GM21529 (cell line): ENCODE measurements at regions not wholly inside any gene's neighbourhood (a gene's known extent, or its start where the extent isn't known, plus 50 kb on each side); places are given as distances from the start of the nearest gene placed in this dataset.
"Not testable (repeated sequence)": the region's sequence is repeated elsewhere in the genome, so short reads cannot be mapped to it uniquely, and the experiment has no call there.

Source experiments
- ATAC-seq: cut with Tn5 transposase; IDR thresholded peaks from one replicate; pipeline ENCODE4 v1.9.1; 2021; ENCODE audit not compliant: unreplicated experiment

DNA sequence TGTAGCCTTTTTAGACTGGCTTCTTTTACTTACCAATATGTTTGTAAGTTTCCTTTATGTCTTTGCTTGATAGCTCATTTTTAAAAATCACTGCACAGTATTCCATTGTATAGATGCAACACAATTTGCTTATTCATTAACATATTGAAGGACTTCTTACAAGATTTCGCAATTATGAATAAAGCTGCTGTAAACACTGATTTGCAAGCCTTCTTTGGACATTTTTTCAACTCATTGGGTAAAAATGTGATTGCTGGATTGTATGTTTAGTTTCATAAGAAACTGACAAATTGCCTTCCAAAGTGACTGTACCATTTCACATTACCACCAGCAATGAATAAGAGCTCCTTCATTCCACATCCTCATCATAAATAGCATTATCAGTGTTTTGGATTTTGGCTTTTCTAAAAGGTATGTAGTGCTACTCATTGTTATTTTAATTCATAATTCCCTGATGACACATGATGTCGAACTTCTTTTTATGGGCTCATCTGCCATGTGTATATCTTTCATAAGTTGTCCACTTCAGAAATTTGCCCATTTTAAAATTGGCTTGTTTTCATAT, 80.7 kb downstream of the TFAP2B start:
- ATAC-seq, result no peak

DNA sequence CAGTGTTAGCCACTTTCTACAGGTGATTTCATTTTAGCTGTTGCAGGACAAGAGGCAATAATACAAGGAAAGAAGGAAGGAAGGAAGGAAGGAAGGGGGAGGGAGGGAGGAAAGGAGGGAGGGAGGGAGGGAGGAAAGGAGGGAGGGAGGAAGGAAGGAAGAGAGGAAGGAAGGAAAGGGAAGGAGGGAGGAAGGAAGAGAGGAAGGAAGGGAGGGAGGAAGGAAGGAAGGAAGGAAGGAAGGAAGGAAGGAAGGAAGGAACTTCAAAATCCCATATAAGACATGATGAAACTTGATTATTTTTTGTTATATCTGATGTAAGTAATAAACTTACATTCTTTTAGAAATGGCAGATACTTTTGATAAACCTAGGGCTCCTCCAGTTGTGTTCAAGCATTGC, 83.6 kb downstream of the TFAP2B start:
- ATAC-seq, result no peak

DNA sequence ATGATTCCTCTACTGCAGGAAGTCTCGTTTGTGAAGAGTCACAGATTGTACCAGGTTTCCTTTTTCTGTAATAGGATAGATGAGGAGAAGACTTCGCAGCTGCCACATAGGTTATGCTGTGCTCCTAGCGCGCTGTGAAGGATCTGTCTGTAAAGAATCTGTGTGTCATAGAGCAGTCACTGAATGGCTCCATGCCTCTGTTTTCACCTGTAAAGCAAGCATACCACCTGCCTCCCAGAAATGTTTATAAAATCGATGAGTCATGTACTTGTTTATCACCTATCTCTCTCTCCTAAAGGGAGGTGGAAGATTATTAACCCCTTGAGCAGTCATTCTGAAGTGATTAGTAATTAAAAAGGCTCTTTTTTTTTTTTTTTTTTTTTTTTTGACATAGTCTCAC, 86.6 kb downstream of the TFAP2B start:
- ATAC-seq, result no peak

DNA sequence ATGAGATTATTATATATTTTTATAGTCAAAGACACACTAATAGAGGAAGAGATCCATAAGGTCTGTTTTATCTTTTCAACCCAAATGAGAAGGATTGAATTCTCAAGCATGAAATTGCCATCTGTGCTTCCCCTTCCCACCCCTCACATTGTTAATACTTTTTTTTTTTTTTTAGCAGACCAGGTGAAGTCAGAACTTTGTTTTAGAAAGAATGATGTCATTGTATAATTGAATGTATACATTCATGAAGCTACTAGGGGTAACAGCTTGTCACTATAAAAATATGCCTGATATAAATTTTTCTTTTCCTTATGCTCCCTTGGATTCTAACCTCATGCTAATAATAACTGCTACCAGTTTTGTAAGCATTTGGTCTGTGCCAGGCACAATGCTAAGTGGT, 88.9 kb downstream of the TFAP2B start:
- ATAC-seq, result no peak

DNA sequence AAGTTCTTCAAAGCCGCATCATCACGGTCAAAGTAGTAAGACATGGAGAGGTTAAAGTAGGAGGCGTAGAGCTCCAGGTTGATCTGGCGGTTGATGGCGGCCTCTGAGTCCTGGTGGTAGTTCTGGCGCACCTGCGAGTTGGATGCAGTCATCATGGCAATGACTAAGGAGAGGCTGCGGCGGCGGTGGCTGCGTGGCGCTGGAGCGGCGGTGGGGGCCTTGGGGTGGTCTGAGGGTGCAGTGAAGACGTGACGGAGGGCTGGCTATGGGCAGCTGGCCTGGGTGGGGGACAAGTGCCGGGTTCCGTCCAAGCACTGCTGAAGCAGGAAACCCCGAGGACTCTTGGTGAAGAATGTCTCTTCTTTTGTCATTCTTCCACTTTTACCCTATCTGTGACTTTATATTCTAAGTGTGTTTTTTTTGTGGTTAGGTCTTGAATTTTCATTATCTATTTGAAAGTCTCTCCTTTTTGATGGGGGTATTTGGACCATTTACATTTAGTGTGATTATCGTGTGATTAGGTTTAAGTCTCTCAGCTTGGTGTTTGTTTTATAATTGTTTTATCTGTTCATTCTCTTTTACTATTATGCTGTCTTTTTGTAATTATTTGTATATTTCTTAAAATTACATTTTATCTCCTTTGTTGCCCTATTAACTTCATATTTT, 94.6 kb downstream of the TFAP2B start:
- no peak for ATAC-seq

DNA sequence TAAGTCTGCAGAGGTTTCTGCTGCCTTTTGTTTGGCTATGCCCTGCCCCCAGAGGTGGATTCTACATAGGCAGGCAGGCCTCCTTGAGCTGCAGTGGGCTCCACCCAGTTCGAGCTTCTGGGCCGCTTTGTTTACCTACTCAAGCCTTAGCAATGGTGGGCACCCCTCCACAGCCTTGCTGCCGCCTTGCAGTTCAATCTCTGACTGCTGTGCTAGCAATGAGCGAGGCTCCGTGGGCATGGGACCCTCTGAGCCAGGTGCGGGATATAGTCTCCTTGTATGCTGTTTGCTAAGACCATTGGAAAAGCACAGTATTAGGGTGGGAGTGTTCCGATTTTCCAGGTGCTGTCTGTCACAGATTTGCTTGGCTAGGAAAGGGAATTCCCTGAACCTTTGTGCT, 102.7 kb downstream of the TFAP2B start:
- ATAC-seq, result not testable (repeated sequence)

DNA sequence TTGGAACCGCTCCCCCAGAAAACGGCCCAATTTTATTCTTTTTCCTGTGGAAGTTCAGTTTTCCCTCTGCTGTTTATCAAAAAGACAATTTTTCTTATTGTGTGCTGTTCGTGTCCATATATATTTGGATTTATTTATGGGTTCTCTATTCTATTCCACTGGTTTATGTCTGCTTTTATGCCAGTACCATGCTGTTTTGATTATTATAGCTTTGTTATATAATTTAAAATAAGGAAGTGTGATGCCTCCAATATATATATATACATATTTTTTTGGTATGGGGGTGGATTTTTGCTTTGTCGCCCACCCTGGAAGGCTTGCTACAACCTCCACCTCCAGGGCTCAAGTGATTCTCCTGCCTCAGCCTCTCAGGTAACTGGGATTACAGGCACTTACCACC, 103.3 kb downstream of the TFAP2B start:
- ATAC-seq, result no peak

DNA sequence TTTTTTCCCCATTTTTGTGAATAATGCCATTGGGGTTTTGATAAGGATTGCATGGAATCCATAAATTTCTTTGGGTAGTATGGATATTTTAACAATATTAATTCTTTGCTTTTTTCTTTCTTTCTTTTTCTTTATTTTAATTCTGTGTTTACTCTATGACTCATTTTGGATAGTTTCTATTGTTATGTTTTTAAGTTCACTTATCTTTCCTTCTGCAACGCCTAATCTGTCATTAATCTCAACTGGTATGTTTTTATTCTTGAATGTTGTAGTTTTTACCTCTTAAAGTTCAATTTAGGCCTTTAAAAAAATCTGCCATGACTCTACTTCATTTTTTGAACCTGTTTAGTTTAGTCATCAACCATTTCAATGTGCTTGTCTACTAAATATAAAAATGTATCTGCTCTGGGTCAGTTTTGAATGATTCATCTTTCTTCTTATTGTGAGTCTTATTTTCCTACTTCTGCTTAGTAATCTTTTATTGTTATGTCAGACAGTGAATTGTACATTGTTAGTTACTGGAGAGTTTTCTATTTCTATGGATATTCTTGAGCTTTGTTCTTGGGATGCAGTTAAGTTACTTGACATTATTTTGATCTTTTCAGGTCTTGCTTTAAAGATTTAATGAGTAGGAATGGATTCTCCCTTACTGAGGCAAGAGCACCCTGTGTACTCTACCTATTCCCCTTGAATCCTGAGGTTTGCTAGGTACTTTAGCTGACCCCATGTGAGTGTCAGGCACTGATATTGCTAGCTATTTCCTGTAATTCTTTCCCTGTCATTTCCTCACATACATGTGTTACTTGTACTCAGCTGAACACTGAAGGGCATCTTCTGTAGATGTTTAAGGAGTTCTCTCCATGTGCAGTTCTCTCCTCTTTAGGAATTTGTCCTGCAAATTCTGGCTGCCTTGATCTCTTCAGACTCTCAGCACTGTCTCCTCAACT, 104.2 kb downstream of the TFAP2B start:
- no peak for ATAC-seq

DNA sequence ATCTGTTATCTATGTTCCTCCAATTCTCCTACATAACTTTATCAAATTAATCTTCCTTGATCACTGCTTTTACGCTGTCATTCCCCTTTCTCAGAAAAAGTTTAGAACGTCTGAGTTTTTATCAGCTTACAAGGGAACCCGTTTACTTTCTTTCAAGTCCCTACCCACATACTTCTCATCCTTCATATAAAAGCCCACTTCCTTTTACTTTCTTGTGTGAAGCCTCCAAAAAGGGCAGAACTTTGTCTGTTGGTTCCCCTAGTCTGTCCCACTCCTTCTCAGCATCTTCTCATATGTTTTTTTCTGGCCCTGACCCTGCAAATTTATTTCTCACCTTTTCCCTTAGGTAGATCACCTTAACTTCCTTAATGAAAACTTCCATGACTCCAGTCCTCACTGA, 106.1 kb downstream of the TFAP2B start:
- ATAC-seq, result no peak

DNA sequence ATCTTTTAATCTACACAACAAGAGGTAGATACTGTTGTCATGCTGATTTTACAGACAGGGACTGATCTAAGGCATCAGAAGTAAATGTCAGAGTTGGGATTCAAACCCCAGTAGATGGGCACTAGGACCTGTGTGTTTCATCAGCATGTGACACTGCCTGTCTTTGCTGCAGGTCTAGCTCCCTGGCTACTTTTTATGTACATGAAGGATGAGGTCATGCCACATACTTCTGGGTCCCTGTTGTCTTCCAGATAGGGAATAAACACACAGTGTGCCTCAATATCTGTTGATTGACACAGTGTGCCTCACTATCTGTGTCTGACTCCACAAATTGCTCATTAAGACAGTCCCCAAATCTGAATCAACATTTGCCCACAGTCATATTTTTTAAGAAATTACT, 106.9 kb downstream of the TFAP2B start:
- ATAC-seq, result no peak

DNA sequence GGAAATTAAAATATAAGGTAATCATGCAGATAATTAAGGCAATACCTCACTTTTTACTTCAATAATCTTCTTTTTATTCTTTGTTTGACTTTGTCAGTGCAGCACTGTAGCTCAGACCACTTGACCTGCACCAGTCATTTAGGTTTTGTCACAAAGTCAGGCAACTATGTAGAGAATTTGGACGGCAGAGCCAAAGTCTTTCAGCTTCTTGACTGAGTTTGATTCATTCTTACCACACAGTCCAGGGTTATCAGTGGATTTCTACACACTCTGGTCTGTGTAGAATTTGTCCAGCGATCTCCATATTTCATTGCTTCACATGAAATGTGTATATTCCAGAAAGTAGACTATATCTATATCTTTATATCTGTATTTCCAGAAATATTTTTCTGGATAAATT, 107.3 kb downstream of the TFAP2B start:
- ATAC-seq, result no peak

DNA sequence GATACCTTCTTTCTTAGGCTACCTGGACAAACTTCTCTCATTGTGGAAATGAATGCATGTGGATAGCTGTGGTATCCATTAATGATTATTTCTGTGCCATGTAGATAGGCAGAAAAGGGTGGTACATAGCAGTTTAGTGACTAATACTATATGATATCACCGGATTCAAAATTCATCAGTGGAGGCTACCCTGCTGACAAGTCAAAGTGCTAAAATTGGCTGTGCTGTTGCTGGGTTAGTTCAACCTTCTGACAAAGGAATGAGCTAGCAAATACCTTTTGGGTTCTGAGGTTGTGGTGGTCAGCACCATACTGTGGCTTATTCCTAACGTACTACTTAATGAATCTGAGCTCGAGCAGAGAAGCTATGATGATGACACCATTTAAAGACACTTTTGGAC, 109.1 kb downstream of the TFAP2B start:
- no peak for ATAC-seq

DNA sequence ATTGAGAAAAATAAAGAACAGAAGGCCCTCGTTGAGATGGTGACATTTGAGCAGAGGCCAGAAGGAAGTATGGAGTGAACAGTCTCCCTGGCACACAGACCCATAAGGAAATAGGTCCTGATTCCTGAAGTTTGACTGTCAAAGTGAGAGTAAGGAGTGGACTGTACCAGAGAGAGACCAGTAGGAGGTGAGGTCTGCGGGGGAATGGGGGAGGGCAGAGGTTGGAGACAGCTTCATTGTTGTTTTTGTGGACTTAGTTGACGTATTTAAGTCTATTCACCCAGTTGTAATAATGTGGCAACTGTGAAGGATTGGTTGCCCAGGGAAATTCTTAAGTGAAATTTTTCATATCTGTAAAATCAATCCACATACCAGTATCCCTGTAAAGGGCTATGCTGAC, 110.7 kb downstream of the TFAP2B start:
- ATAC-seq, result no peak

DNA sequence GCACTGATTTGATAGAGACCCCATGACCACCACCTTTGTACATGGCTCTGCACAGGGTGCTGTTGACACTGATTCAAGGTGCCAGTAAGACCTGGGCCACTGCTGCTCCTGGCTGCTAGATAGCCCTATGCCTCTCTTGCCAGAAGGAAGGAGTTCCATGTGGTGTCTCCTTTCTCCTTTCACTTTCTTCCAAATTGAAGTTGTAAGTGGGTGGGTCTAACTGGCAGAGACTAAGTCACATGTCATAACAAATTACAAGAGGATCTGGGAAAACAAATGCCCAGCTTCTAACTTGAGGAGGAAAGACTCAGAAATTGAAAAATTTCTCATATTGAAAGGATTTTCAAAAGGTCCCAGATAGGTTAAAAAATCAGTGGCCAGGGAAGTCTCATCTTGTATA, 116.8 kb downstream of the TFAP2B start:
- no peak for ATAC-seq

DNA sequence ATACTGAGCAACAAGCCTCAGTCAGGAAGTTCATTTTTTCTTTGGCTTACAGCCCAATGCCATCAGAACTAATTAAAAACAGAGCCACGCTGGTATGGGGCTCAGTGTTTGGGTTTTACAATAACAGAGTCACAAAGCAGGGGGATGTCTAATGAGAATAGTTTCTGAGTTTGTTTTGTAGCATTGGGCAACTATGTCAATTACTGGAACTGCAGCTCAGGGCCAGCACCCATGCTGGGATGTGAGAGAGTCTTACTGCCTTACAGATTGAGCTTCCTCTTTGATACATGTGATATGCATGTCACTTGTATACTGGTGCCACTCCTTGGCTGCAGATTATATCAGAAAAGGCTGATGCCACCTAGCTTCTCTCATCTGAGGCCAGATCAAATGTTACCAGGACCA, 117.6 kb downstream of the TFAP2B start:
- ATAC-seq, result no peak

DNA sequence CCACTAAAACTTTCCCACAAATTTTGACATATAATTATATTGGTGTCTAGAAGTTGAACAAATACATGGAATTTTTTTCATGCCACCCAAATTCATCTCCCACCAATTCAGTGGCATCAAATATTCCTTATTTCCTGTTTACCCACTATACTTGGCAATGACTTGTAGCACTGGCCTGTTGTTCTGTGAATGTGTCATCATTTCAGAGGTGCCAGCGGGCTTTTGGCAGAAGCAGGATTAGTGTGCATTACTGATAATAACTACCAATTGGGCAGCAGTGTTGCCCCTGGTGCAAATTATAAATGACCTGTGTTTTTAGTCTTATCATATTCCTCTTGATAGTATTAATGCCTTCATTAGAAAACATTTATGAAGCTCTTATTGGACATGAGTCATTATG, 121.3 kb downstream of the TFAP2B start:
- ATAC-seq, result no peak

DNA sequence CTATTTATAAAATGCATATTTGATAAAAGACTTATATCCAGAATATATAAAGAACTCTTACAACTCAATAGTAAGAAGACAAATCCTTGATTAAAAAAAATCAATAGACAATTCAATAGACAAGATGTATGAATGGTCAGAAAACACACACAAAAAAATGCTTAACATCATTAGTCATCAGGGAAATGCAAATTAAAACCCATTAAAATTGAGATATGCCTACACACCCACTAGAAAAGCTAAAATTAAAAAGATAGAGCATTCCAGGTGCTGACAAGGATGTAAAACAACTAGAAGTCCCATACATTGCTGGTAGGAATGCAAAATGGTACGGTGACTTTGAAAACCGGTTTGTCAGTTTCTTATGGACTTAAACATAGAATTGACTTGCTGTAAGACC, 127.1 kb downstream of the TFAP2B start:
- ATAC-seq, result no peak

DNA sequence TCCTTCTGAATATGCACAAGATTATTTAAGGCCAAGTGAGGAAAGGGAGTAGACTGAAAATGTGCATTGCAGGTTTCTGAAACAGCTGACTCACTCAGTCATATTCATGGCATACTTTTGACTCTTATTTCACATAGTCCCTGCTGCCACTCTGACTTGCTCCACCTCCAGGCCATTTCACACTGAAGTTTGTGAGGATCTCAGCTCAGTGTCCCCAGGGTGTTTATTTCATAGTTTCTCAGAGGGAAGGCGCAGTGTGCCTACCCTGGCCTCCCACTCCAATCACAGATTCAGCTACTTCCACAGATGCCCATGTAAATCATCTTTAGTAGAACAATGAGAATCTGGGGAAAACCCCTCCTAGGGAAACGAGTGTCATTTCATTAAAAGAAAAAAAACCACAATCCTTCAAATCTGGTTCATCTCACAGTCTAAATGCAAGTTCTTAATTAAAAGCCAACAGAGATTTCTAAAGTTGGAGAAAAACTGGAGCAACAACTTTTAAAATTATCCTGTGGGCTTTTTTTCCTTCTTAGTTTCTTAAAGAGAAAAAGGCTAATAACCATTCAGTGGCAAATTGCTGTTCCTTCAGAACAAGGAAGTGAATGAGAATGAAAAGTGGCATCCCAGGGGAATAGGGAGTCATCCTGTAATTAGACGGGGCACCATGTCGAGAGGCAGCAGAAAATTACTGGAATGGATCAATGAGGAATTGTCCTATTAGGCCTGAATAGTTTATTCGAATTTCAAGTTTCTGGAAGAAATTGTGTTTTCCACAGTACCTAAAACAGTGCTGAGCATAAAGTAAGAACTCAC, 133.6 kb downstream of the TFAP2B start:
- ATAC-seq, result peak; percentile 47

DNA sequence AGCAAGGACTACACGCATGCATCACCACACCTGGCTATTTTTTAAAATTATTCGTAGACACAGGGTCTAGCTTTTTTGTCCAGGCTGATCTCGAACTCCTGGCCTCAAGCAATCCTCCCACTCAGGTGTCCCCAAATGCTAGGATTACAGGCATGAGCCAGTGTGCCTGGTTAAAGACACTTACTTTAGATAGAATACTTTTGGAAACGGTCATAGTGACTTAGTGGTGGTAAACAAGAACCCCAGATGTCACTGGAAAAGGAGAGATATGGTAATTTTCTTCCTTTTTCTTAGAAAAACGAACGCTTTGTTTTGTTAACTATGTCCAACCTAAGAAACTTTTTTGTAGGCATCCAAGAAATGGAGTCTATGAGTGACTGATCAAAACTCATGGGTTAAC, 137.3 kb downstream of the TFAP2B start:
- ATAC-seq, result no peak

DNA sequence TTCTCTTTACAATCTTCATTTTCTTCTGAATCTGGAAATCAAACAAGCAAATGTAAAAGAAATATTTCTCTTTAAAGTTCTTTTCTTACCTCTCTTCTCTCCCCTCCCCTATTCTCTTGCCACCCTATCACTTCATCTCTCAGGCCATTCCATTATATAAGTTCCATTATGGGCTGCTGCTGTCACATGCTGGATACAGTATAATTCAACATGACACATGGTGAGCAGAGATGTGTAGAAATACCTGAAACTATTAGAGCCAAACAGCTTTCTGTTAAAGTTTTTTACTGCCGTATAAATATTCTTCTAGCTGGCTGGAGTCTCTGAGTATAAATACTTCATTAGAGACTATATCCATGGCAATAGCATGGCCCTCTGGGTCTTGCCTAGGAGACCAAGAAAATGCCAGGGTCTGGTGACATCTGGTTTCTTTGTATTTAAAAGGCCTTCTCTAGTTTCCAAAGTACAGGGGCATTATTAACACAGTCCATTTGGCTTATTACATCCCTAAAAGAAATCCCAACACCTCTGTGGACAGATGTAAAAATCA, 139.6 kb downstream of the TFAP2B start:
- no peak for ATAC-seq

DNA sequence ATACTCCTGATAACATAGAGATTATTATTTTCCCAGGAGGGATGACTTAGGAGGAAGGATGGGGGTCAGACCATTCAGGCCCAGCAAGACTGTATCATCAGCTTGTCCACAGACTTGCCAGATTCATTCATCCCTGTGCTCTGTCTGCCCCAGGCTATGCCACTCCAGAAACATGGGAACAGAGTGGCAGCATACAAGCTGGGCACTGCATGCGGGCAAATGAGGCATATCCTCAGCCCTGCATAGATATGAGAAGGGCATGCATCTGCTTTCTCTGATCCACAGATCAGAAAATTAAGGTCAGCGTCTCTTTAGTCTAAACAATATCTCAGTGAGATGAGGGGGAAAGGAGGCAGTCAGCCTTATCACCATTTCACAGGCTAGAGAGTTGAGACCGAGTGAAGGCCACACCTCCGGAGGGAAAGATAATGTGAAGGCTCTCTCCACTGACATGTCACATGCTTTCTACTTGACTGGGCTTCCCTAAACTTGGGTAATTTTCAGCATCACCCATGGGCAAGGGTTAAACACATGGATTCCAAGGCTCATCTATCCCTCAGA, 140.5 kb downstream of the TFAP2B start:
- ATAC-seq, result no peak
